GM19372 (cell line): ENCODE measurements at regions not wholly inside any gene's neighbourhood (a gene's known extent, or its start where the extent isn't known, plus 50 kb on each side); places are given as distances from the start of the nearest gene placed in this dataset.
A peak's percentile ranks its signal among the peaks of the same experiment; 100 is the strongest.

Source experiments
- ATAC-seq: cut with Tn5 transposase; IDR thresholded peaks from one replicate; pipeline ENCODE4 v1.9.1; 2021; ENCODE audit warnings: mild to moderate bottlenecking, low read depth, moderate library complexity; ENCODE audit not compliant: unreplicated experiment

DNA sequence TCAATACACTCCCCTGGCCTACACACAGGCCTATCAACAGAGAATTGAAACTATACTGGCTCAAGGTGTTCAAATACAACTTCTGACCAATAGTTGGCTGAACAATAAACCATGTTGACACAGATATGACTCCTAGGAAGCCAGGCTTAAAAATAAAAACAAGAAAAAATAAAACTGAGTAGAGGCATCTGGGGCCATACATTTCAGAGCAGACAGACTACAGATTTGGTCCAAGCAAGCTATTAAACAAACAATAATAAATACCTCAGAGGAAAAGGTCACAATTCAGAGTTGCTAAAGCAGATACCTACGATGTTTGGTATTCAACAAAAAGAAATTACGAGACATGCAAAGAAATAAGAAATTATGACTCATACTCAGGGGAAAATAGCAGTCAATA, 132.8 kb upstream of the ACVR2A start:
- ATAC-seq, result no peak

DNA sequence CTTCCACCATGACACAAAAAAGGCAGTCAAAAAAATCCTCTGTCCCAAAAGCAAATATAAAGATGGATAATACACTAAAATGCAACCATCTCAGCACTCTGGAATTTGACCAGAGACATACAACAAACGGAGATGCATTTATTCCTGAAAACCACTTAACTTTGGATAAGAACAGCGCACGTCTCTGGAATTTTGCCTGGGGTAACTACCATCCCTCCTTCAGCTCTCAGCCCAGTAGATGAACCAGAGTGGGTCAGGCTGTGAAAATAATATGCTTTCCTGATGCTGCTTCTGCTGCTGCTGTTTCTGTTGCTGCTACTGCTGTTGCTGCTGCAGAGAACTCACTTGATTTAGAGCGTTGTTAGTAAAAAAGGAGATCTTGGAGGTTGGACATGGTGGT, 133.8 kb upstream of the ACVR2A start:
- no peak for ATAC-seq

DNA sequence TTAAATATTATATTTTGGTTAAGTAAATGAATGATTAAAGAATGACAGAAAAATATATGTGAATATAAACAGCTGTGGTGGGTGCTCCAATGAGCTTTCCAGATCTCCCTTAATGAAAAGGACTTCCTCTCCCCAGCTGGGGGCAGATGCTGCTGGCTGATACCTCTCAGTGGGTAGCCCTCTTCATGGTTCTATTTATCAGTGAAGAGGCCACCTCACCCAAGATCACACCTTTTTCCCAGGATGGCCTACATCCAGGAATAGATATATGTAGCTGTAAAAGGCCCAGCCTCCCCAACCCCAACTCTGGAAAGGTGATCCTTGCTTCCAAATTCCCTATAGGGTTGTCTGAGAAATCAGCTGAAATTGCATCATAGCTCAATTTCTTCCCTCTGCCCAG, 135.2 kb upstream of the ACVR2A start:
- no peak for ATAC-seq

DNA sequence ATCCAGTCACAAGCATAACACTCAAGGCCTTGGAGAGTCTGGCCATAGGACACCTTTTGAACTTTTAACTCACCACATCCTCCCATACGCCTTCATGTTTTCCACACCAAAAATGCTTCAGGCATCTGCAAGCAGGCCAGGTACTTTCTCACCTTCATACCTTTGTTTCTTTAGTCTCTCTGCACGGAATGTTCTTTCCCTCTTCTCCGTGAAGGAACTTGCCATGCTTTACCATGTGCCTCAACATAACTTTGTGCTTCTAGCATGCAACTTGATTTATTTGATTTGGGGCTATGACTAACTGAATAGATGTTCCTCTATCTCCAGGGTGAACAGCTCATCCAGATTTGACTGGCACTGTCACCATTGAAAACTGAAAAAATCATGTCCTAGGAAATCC, 141.7 kb upstream of the ACVR2A start:
- no peak for ATAC-seq

DNA sequence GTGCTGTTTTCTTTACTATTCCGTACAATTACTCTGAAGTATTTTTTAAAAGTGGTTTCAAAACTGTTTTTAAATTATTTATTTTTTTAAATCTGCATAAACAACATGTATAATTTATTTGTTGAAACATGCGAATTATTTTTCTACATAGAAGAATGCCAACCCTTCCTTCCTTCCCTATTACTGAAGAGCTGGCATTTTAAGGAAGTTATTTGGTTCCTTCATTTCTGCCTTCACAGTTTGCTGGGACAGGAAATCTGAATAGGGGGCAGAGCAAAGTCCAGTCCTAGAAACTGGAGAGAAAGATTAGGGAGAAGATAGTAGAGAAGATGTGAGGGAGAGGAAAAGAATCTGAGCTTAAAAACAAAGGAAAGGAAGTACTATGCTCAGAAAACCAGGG, 146.7 kb upstream of the ACVR2A start:
- ATAC-seq, result no peak

DNA sequence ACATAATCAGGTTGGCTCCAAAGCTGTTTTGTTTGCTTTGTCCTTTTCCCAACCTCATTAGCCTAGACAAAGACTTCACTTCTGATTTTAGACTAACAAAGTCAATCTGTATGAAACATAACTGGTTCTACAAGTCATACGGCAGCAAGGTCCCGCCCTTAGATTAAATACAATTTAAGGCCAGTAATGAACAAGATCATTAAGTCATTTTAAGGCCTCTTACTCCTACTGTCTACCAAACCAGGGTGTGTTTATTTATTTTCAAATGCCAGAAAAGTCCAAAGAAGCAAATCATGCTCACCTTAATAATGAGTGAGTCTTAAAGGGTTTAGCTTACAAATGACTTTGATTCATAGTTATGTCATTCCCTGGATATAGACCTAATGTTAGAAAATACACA, 148.4 kb upstream of the ACVR2A start:
- ATAC-seq, result no peak

DNA sequence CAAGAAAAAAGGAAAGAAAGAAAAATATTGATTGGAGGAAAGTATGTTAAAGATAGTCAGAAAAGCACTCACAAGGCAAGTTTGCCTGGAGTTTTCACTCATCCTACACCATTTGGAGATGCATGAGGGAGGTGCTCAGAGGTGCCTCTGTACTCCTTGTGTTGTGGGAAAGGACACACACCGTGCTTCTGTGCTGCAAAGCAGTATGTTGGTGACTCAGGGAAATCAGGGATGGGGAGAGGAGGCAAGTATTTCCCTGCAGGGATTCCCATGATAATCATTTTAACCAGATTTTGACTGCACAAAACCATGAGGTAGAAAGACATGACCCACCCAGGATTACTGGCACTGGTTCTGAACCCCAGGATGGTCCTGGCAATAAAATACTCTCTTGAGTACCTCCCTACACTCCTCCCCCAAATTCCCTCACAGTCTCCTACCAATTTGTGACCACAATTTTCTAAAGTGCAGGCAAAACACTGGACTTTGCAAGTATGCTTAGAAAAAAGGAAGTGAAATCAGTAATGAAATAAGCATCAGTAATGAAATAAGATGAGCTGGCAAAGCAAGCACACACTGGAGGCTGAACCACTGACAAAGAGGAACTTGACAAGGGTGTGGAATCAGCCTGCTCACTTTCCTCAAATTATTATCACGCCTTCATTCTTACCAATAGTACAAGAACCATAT, 155.5 kb upstream of the ACVR2A start:
- peak; percentile 99 for ATAC-seq

DNA sequence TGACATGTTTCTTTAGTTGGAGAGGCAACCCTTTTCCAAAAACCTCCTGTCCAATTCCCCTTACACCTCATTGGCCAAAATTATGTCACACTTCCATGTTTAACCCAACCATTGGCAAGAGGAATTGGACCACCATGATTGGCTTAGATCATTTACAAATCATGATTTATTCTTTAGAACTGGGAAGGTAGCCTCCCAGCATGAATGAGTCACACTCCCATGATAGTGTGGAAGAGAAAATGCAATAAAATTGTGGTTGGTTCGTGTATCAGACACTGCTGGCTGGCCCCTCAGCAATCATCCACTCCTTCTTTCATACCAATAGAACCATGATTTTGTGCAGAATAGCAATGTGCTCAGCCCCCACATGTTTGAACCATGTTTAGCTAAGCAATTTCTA, 156.6 kb upstream of the ACVR2A start:
- ATAC-seq, result no peak

DNA sequence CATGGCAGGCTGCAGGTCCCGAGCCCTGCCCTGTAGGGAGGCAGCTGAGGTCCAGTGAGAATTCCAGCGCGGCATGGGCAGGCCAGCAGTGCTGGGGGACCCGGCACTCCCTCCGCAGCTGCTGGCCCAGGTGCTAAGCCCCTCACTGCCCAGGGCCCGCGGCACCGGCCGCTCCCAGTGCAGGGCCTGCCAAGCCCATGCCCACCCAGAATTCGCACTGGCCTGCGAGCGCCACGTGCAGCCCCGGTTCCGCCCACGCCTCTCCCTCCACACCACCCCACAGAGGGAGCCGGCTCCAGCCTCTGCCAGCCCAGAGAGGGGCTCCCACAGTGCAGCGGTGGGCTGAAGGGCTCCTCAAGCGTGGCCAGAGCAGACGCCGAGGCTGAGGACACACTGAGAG, 158.5 kb upstream of the ACVR2A start:
- ATAC-seq, result no peak

DNA sequence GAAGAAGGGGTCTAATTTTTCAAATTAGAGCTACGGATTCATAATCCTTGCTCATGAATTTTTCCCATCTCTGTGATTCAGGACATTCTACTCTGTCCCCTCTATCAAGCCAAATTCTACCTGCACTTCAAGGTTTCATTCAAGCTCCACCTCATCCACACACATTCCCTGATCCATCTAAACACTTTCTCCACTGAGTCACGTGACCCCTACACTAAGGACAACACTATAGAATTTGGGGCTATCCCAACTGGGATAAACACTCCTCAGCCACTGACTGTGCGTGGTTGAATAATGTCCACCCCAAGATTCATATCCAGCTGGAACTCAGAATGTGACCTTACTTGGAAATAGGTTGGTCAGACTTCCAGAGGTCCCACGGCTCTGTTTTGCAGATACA, 159.9 kb upstream of the ACVR2A start:
- ATAC-seq, result no peak

DNA sequence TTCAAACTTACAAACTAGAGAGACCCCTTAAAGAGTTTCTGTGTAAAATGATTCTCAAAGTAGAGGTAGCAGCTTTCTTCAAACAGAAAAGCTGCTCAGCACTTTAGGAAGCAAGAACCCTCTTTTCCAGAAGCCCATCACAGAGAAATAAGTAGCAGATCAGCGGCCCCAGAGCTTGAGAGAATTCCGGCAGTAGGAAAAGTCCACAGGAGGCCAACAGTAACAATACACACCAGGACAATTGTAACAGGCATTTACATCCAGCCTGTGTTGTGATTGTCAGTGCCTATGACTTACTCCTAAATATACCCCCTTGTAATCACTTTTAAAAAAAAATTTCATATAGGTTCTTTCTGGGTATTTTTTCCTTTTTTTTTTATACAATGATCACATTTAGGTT, 161.4 kb upstream of the ACVR2A start:
- ATAC-seq, result no peak

DNA sequence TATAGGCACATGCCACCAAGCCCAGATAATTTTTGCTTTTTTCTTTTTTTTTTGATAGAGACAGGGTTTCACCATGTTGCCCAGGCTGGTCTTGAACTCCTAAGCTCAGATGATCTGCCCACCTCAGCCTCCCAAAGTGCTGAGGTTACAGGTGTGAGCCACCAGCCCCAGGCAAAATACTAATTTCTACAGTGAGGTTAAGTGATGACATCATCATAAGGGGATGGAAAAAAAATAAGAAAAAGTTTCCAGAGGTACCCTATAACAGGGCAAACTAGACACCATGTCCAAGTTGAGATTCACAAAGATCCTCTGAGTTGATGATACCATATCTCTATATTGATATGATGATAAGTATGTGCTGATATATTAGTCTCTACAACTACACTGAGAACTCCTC, 163.7 kb upstream of the ACVR2A start:
- no peak for ATAC-seq

DNA sequence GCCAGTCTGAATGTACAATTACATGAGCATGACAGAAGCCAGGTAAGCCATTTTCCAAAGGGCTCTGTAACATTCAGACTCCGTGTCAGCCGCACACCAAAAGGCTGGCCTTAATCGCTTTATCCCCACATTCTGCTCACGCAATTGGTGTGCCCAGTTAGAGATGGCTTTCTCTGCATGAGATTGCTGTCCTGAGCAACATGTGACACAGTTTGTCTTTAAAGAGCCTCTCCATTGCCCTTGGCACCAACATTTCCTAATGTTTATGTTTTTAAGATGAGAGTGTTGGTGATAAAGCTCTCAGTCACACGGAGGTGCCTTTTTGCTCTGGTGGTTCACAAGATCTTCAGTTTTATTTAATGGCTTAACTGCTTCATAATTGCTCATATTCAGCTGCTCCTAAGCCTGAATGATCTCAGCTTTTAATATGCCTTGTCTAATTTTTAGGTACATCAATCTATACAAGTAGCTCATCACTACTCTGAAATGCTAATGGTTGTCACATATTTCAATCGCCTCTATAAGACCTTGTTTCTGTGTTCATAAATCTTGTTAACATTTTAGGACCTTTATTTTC, 164.8 kb upstream of the ACVR2A start:
- no peak for ATAC-seq

DNA sequence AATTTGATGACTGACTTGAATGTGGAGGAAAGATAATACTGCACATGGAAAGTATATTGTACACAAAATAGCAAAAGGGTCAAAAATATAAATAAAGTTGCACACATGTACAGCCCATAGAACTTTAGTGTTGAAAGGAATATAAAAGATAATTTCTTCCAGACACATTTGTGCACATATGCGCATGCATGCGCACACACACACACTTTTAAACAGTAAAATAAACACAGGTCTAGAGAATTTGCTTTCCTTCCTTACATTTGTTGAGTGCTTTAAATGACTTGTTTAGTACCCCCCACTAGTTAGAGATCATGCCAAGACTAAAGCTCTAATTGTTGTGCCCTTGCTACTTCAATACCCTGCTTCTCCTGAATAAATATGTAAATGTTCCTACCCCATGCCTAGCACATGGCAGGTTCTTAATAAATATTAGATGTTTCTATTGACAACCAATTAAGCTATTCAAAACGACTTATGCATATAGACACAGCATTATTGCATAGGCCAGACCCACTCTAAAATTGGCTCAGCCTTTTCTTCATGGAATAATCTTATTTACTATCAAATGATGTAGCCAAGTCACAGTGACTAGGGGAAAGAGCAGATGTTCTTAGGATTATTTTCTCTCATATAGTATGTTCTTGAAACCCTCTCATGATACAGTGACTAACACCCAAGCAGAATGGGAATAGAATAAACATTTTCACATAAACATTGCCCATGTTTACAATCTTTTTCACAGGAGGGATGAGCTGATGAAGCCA, 165.5 kb upstream of the ACVR2A start:
- ATAC-seq, result no peak

DNA sequence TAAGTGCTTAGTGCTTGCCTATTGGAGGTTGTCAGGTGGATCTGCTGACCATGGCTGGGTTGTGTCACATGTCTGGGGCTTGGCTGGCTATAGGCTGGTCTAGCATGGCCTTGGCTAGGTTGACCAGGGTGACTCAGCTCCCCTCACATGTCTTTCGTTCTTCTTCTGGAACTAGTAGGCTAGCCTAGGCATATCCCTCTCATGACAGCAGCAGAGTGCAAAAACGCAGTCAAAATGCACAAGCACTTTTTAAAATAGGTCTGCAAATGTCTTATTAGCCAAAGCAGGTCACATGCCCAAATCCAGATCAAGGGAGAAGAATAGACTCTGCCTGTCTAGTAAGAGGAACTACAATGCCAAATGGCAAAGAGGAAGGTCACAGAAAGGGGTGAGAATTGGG, 179.7 kb upstream of the ACVR2A start:
- ATAC-seq, result no peak

DNA sequence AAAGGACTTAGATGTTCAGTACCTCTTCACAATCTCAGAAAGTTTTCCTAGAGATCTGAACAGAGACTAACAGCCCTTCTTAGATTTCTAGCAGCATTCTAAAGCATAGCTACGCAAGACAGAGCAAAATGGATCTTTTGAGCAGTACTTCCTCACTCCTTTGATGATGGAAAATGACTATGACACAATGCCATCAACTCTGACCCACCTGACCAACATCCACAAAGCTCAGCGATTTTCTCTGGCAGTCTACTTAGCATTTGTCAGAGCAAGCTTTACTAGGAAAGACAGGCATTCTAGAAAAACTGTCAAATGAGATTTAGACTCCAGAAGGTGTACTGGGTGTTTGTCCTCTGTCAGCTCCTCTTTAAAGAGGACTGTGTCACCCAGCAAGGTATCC, 180.9 kb upstream of the ACVR2A start:
- peak; percentile 30 for ATAC-seq

DNA sequence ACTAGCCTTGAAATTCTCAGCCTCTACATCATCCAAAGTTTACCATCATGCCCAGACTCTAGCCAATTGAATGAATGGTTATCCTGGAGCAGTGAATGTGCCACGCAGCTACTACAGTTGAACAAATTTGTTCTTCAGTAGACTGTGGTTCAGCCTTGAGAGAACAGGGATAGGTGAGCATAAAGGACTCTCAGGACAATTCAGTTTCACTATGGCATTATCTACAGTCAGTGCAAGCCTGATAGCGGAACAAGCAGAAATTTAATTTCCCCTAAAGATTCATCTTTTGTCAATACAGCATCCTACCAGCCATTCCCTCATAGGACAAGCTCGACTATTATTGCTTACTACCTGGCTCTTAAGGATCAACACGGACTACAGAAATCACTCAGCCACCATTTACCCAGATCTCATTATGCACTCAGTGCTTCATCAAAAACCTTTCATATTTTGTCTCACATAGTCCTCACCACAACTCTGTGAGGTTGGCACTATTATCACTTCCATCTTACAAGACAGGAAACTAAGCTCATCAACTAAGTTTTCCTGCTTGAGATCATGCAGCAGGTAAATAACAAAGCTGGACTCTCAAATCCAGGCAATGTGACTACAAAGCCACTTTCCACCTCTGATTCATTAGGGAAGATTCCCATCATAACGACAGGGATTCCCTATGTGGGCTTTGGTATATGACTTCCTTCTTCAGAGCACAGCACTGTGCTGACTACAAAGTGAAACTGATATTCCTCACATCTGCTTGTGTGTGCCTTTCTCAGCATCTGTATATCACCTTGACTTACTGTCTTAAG, 181.5 kb upstream of the ACVR2A start:
- ATAC-seq, result peak; percentile 76

DNA sequence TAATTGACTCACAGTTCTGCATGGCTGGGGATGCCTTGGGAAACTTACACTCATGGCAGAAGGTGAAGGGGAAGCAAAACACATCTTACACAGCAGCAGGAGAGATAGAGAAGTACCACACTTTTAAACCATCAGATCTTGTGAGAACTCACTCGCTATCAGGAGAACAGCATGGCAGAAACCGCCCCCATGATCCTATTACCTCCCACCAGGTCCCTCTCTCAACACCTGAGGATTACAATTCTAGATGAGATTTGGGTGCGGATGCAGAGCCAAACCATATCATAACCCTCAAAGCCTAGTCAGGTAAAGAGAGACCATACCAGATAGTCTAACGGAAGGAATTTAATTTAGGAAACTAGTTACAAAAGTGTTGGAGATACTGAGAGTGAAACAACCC, 182.6 kb upstream of the ACVR2A start:
- no peak for ATAC-seq

DNA sequence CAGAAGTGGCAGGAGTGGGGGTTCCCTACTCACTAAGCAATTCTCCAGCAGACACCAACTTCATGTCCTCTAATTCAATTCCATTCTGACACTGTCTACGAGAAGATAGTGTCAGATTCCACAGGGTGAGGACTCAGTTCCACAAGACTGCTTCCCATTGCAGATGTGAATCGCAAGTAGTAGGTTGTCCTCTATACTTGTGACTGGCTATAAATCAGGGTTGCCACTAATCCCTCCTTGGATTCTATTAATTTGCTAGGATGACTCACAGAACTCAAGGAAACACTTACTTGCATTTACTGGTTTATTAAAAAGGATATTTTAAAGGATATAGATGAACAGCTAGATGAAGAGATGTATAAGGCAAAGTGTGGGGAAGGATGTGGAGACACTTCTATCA, 184.1 kb upstream of the ACVR2A start:
- ATAC-seq, result no peak

DNA sequence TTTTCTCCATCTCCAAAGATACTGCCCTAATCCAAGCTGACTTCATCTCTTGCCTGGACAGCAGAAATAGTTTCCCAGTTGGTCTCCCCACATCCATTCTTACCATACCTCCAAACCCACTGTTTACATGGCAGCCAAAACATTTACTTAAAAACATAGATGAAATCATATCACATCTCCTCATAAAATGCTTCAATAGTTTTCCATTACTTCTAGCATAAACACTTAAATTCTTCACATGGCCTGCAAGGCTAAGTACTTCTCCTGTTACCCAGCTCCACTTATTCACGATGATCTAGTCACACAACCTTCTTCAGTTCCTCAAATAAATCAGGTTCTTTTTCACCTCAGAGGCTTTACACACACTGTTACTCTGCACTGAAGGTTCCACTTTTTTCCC, 185.8 kb upstream of the ACVR2A start:
- ATAC-seq, result no peak
